CD8-positive, alpha-beta memory T cell (primary cell): ENCODE measurements at regions not wholly inside any gene's neighbourhood (a gene's known extent, or its start where the extent isn't known, plus 50 kb on each side); places are given as distances from the start of the nearest gene placed in this dataset.
A peak's percentile ranks its signal among the peaks of the same experiment; 100 is the strongest.

Experiments
- CTCF ChIA-PET: fragments of 350-600 bp; sonication (Branson Sonifier 250); formaldehyde crosslinking; loops from one replicate; lab custom pipeline; 2021; ENCODE audit warnings: antibody characterized with exemption; lab: Charles Lee
- POLR2A ChIA-PET: fragments of 350-600 bp; sonication (Branson Sonifier 250); formaldehyde crosslinking; loops from one replicate; lab custom pipeline; 2021; ENCODE audit warnings: antibody characterized with exemption; lab: Charles Lee
- DNase-seq, 5 donors: peaks; one replicate each; pipeline versions ENCODE4 v3.0.0 to v3.0.0-alpha.2; 2020 to 2022; ENCODE audit warnings: mixed read lengths in 1 of 5
- H3K27ac ChIP-seq: one replicate; pipeline ENCODE4 v1.7.0; 2013; ENCODE audit warnings: low read depth, mild to moderate bottlenecking, low read length, moderate library complexity
- H3K27me3 ChIP-seq: 2 replicates; pipeline ENCODE4 v1.7.0; 2013; ENCODE audit warnings: low read length, mild to moderate bottlenecking; ENCODE audit not compliant: insufficient read depth, poor library complexity, severe bottlenecking
- H3K36me3 ChIP-seq: 2 replicates; pipeline ENCODE4 v1.7.0; 2013; ENCODE audit warnings: mild to moderate bottlenecking, low read length, moderate library complexity; ENCODE audit not compliant: insufficient read depth
- H3K4me1 ChIP-seq: 2 replicates; pipeline ENCODE4 v1.7.0; 2013; ENCODE audit warnings: mild to moderate bottlenecking, low read length, moderate library complexity; ENCODE audit not compliant: insufficient read depth
- H3K4me3 ChIP-seq: 2 replicates; pipeline ENCODE4 v1.7.0; 2013; ENCODE audit warnings: mild to moderate bottlenecking, low read length
- H3K9me3 ChIP-seq: 2 replicates; pipeline ENCODE4 v1.7.0; 2013; ENCODE audit warnings: mild to moderate bottlenecking, low read length
- H3K27ac Mint-ChIP-seq, 8 donors: one replicate each; pipeline ENCODE4 v1.8.0; 2020 to 2021; ENCODE audit warnings: mixed read lengths in 8 of 8, mild to moderate bottlenecking in 6 of 8, inconsistent platforms in 3 of 8, moderate library complexity in 3 of 8
- H3K27me3 Mint-ChIP-seq, 2 donors: one replicate each; pipeline ENCODE4 v1.8.0; 2020 to 2021; ENCODE audit warnings: mixed read lengths in 2 of 2, mild to moderate bottlenecking in 1 of 2, moderate library complexity in 1 of 2
- H3K36me3 Mint-ChIP-seq, 3 donors: one replicate each; pipeline ENCODE4 v1.8.0; 2020 to 2021; ENCODE audit warnings: mixed read lengths in 3 of 3, inconsistent platforms in 1 of 3, mild to moderate bottlenecking in 1 of 3
- H3K4me1 Mint-ChIP-seq, 3 donors: one replicate each; pipeline ENCODE4 v1.8.0; 2020 to 2021; ENCODE audit warnings: mixed read lengths in 3 of 3, inconsistent platforms in 1 of 3, mild to moderate bottlenecking in 1 of 3
- H3K4me3 Mint-ChIP-seq, 7 donors: one replicate each; pipeline ENCODE4 v1.8.0; 2020 to 2021; ENCODE audit warnings: mixed read lengths in 7 of 7, mild to moderate bottlenecking in 6 of 7, moderate library complexity in 4 of 7, inconsistent platforms in 2 of 7
- H3K9me3 Mint-ChIP-seq, 5 donors: one replicate each; pipeline ENCODE4 v1.8.0; 2020 to 2022; ENCODE audit warnings: mixed read lengths in 5 of 5, mild to moderate bottlenecking in 3 of 5, moderate library complexity in 2 of 5, inconsistent platforms in 1 of 5

DNA sequence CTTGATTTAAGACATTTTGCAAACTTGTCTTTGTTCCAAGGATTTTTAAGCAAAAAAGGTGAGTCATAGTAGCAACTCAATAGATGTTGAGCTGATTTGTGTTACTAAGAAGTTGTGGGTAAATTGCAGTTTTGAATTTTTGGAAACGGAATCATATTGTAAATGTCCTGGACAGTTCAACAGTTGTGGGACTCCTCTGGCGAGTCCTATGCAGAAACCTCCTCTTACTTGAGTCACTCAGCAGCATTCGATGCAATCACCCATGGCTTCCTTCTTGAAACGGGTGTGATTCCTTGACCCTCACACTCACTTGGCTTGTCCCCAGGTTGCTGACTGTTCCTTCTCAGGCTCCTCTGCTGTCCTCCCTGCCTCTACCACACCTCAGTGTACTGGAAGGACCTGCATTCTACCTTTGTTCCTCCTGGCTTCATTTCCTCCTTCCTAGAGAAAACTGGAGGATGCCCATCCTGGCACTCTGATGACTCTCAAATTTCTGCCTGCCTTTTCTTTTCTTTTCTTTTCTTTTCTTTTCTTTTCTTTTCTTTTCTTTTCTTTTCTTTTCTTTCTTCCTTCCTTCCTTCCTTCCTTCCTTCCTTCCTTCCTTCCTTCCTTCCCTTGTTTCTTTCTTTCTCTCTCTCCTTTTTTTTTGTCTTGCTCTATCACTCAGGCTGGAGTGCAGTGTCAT, 52.8 kb upstream of the DGKG start:
- H3K36me3 Mint-ChIP-seq: no peaks in the 10 kb centered on the region
- Histone ChIP-seq H3K4me1 (no peaks in the 10 kb centered on the region), H3K4me3 (no peak overlapping the region), H3K27ac (no peak overlapping the region), H3K36me3 (no peaks in the 10 kb centered on the region), H3K9me3 (no peaks in the 10 kb centered on the region), H3K27me3 (no peaks in the 10 kb centered on the region)
- no peak for DNase-seq
- H3K27ac Mint-ChIP-seq: no peak overlapping the region
- H3K4me3 Mint-ChIP-seq: peak overlapping the region in 1 of 7 donors; percentile 37
- peaks cover 3 to 29% of the 10 kb centered on the region in 2 donors for H3K27me3 Mint-ChIP-seq
- CTCF ChIA-PET: no interaction called here
- no peaks in the 10 kb centered on the region for H3K9me3 Mint-ChIP-seq
- peaks cover 12 to 18% (median 18%) of the 10 kb centered on the region in 3 donors for H3K4me1 Mint-ChIP-seq
- POLR2A ChIA-PET: no interaction called here

GRCh38 chr3:186413615-186414415, 51.8 kb upstream of the DGKG start:
- ChIA-PET POLR2A (no interaction called here), CTCF (no interaction called here)
- H3K9me3 Mint-ChIP-seq: no peaks in the 10 kb centered on the region
- no peaks in the 10 kb centered on the region for H3K9me3 ChIP-seq
- H3K36me3 Mint-ChIP-seq: no peaks in the 10 kb centered on the region
- DNase-seq: peak in 1 of 5 donors; percentile 4
- peak overlapping the region in 6 of 8 donors; percentile 8 to 82 (median 65) for H3K27ac Mint-ChIP-seq
- H3K27me3 ChIP-seq: no peaks in the 10 kb centered on the region
- H3K36me3 ChIP-seq: no peaks in the 10 kb centered on the region
- peak overlapping the region; percentile 35 for H3K4me3 ChIP-seq
- peak overlapping the region; percentile 5 to 90 (median 80) for H3K4me3 Mint-ChIP-seq
- H3K27ac ChIP-seq: no peak overlapping the region
- peaks cover 12 to 18% (median 18%) of the 10 kb centered on the region in 3 donors for H3K4me1 Mint-ChIP-seq
- H3K4me1 ChIP-seq: no peaks in the 10 kb centered on the region
- peaks cover 9 to 39% of the 10 kb centered on the region in 2 donors for H3K27me3 Mint-ChIP-seq

GRCh38 chr3:186411994-186412393, 50.0 kb upstream of the DGKG start:
- no peak for DNase-seq
- no peaks in the 10 kb centered on the region for H3K4me1 ChIP-seq
- H3K27ac ChIP-seq: no peak overlapping the region
- Mint-ChIP-seq H3K27me3 (peaks cover 7 to 24% of the 10 kb centered on the region in 2 donors), H3K4me3 (no peak overlapping the region), H3K27ac (no peak overlapping the region), H3K36me3 (no peaks in the 10 kb centered on the region), H3K9me3 (no peaks in the 10 kb centered on the region), H3K4me1 (peaks cover 12 to 18% (median 18%) of the 10 kb centered on the region in 3 donors)
- no peaks in the 10 kb centered on the region for H3K9me3 ChIP-seq
- H3K36me3 ChIP-seq: no peaks in the 10 kb centered on the region
- H3K4me3 ChIP-seq: no peak overlapping the region
- no peaks in the 10 kb centered on the region for H3K27me3 ChIP-seq
- ChIA-PET CTCF (no interaction called here), POLR2A (no interaction called here)
